HG02798 (cell line): ENCODE measurements at regions not wholly inside any gene's neighbourhood (a gene's known extent, or its start where the extent isn't known, plus 50 kb on each side); places are given as distances from the start of the nearest gene placed in this dataset.
A peak's percentile ranks its signal among the peaks of the same experiment; 100 is the strongest.

Source experiments
- ATAC-seq: cut with Tn5 transposase; IDR thresholded peaks from one replicate; pipeline ENCODE4 v1.9.1; 2021; ENCODE audit warnings: mild to moderate bottlenecking; ENCODE audit not compliant: unreplicated experiment, poor library complexity

GRCh38 chr13:69579351-69579750, 528.3 kb upstream of the ATXN8OS start:
- ATAC-seq, result no peak

- no peak for ATAC-seq
These were observed 535.9 kb upstream of the ATXN8OS start for GRCh38 chr13:69571606-69572323.

- no peak for ATAC-seq
These were observed 540.1 kb upstream of the ATXN8OS start for GRCh38 chr13:69567514-69567913.

- no peak for ATAC-seq
These were observed 541.4 kb upstream of the ATXN8OS start for GRCh38 chr13:69566104-69566716.

GRCh38 chr13:69565334-69565733, 542.3 kb upstream of the ATXN8OS start:
- ATAC-seq, result peak; percentile 95

- ATAC-seq, result no peak
These were observed 551.0 kb upstream of the ATXN8OS start for GRCh38 chr13:69556540-69557196.

- no peak for ATAC-seq
These were observed 553.6 kb upstream of the ATXN8OS start for GRCh38 chr13:69553976-69554375.

- no peak for ATAC-seq
These were observed 556.4 kb upstream of the ATXN8OS start for GRCh38 chr13:69551193-69551592.

- no peak for ATAC-seq
These were observed 559.8 kb upstream of the ATXN8OS start for GRCh38 chr13:69547780-69548179.

- no peak for ATAC-seq
These were observed 562.1 kb upstream of the ATXN8OS start for GRCh38 chr13:69545551-69545950.

- ATAC-seq, result no peak
These were observed 583.0 kb upstream of the ATXN8OS start for GRCh38 chr13:69524459-69525150.

GRCh38 chr13:69496981-69497380, 610.6 kb upstream of the ATXN8OS start:
- no peak for ATAC-seq

GRCh38 chr13:69495096-69495495, 612.5 kb upstream of the ATXN8OS start:
- no peak for ATAC-seq

GRCh38 chr13:69487576-69487975, 620.0 kb upstream of the ATXN8OS start:
- ATAC-seq, result no peak

- no peak for ATAC-seq
These were observed 621.5 kb upstream of the ATXN8OS start for GRCh38 chr13:69485991-69486592.

- ATAC-seq, result no peak
These were observed 630.2 kb upstream of the ATXN8OS start for GRCh38 chr13:69477451-69477850.

- ATAC-seq, result no peak
These were observed 633.5 kb upstream of the ATXN8OS start for GRCh38 chr13:69474011-69474685.

- no peak for ATAC-seq
These were observed 639.0 kb upstream of the ATXN8OS start for GRCh38 chr13:69468624-69469023.

GRCh38 chr13:69461397-69461796, 646.2 kb upstream of the ATXN8OS start:
- no peak for ATAC-seq

- ATAC-seq, result no peak
These were observed 648.3 kb upstream of the ATXN8OS start for GRCh38 chr13:69459346-69459745.
